SH-SY5Y (cell line): ENCODE measurements at regions not wholly inside any gene's neighbourhood (a gene's known extent, or its start where the extent isn't known, plus 50 kb on each side); places are given as distances from the start of the nearest gene placed in this dataset.

Source experiments
- GATA2 ChIP-seq: IDR thresholded peaks from 2 replicates; pipeline ENCODE4 v1.6.1; 2011; ENCODE audit warnings: mild to moderate bottlenecking, low read depth, low read length
- GATA3 ChIP-seq: IDR thresholded peaks from 2 replicates; pipeline ENCODE4 v1.6.1; 2011; ENCODE audit warnings: low read depth, mild to moderate bottlenecking, low read length, moderate library complexity

GRCh38 chr2:184993746-184994145 is 395.4 kb downstream of the ZNF804A start:
- TF ChIP-seq GATA2 = no peak
- TF ChIP-seq GATA3 = no peak
